HCT116 (cell line): ENCODE measurements at regions not wholly inside any gene's neighbourhood (a gene's known extent, or its start where the extent isn't known, plus 50 kb on each side); places are given as distances from the start of the nearest gene placed in this dataset.

ENCODE experiments used
- CTCF ChIP-seq, 3 experiments: fragments of 200-600 bp in 1 of 3; sonication (generic) in 1 of 3; IDR thresholded peaks in 2 of 3; conservative IDR thresholded peaks in 1 of 3; 2 replicates each; pipeline ENCODE4 v1.5.1; 2012 to 2017; ENCODE audit warnings: low read depth in 2 of 3, low read length in 2 of 3, antibody characterized with exemption in 1 of 3, borderline replicate concordance in 1 of 3, control low read depth in 1 of 3, mild to moderate bottlenecking in 1 of 3, mixed read lengths in 1 of 3, mixed run types in 1 of 3, moderate library complexity in 1 of 3; ENCODE audit not compliant: insufficient read depth in 1 of 3
- EZH2 ChIP-seq: fragments of 200-600 bp; sonication (generic); IDR thresholded peaks from 2 replicates; pipeline ENCODE4 v1.6.1; 2017; ENCODE audit warnings: antibody characterized with exemption, mixed run types
- JUND ChIP-seq: IDR thresholded peaks from 2 replicates; pipeline ENCODE4 v1.6.1; 2012
- POLR2A ChIP-seq: IDR thresholded peaks from 2 replicates; pipeline ENCODE4 v1.7.0; 2011; ENCODE audit warnings: borderline replicate concordance; ENCODE audit not compliant: insufficient read depth, insufficient read length; ENCODE audit errors: extremely low read depth
- POLR2AphosphoS5 ChIP-seq: IDR thresholded peaks from 2 replicates; pipeline ENCODE4 v1.6.1; 2011; ENCODE audit warnings: mild to moderate bottlenecking, low read depth, low read length, moderate library complexity
- SRF ChIP-seq: IDR thresholded peaks from 2 replicates; pipeline ENCODE4 v1.6.1; 2012; ENCODE audit warnings: low read depth
- TCF7L2 ChIP-seq: IDR thresholded peaks from 2 replicates; pipeline ENCODE4 v1.7.0; 2011; ENCODE audit warnings: borderline replicate concordance, inconsistent platforms; ENCODE audit not compliant: insufficient read depth, insufficient read length; ENCODE audit errors: extremely low read depth
- ZBTB33 ChIP-seq: IDR thresholded peaks from 2 replicates; pipeline ENCODE4 v1.6.1; 2011; ENCODE audit warnings: mild to moderate bottlenecking, low read length, moderate library complexity; ENCODE audit not compliant: insufficient replicate concordance; ENCODE audit errors: extremely low read depth
- ZFX ChIP-seq: fragments of 450-650 bp; IDR thresholded peaks from 2 replicates; pipeline ENCODE4 v1.6.1; 2017
- TF ChIP-seq, protein P1 (sequence below): IDR thresholded peaks from 2 replicates; pipeline ENCODE4 v1.6.1; 2012
- TF ChIP-seq, protein P2 (sequence below): IDR thresholded peaks from 2 replicates; pipeline ENCODE4 v1.6.1; 2012

- TF ChIP-seq CTCF (IDR thresholded peaks at IDR 0.05 in 2 of 3, conservative IDR thresholded peaks at IDR 0.05 in 1 of 3; ENCODE audit: borderline replicate concordance in 1 of 3, insufficient read depth in 1 of 3, low read depth in 2 of 3, low read length in 2 of 3), result no peak
- no peak for TF ChIP-seq EZH2
- TF ChIP-seq POLR2AphosphoS5, result no peak
- TF ChIP-seq, protein P1, sequence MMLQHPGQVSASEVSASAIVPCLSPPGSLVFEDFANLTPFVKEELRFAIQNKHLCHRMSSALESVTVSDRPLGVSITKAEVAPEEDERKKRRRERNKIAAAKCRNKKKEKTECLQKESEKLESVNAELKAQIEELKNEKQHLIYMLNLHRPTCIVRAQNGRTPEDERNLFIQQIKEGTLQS, result no peak
- TF ChIP-seq, protein P2, sequence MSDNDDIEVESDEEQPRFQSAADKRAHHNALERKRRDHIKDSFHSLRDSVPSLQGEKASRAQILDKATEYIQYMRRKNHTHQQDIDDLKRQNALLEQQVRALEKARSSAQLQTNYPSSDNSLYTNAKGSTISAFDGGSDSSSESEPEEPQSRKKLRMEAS, result no peak
- TF ChIP-seq JUND, result no peak
- no peak for TF ChIP-seq POLR2A
- TF ChIP-seq ZFX, result no peak
- TF ChIP-seq ZBTB33, result no peak
- no peak for TF ChIP-seq TCF7L2
- TF ChIP-seq SRF, result no peak
Observed at GRCh38 chr10:130983749-130984148, 327.8 kb downstream of the TCERG1L start.
